GM03348 (cell line): ENCODE measurements at regions not wholly inside any gene's neighbourhood (a gene's known extent, or its start where the extent isn't known, plus 50 kb on each side); places are given as distances from the start of the nearest gene placed in this dataset.

Experiments used
- DNase-seq: peaks from one replicate; pipeline ENCODE4 v3.0.0; 2012; ENCODE audit warnings: low spot score

DNA sequence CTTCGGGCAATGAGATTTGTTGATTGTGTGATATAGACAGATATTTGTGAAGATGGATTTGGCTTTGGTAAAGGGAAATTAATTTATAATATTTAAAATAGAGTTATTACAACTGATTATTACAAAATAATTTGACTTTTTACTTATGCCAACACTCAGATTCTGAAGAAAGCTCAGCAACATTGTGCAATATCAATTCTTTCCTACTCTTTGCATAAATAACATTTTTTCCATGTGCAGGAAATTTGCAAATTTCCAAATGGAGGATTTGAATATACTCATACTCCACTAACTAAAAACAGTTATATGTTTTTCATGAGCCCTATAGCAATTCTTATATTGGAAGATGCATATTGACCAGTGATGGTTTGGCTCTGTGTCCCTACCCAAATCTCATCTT, 676.4 kb upstream of the ADAMTS5 start:
- no peak for DNase-seq

DNA sequence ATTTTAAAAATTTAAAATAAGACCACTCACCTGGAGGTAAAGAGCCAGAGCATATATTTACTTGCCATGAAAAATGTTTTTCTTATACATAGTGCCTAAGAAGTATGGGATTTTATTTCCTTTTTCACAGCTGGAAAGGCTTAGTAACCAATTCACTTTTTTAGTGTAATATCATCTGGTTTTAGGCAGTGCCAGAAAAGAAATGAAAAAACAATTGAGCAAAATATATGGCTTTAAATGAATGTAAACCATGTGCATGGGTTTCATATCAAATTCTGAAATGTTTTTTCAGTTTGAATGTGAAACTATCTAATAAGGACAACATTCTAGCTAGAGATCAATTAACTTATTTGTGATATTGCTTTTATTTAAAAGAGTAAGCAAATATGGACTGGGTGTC, 672.4 kb upstream of the ADAMTS5 start:
- DNase-seq, result no peak

DNA sequence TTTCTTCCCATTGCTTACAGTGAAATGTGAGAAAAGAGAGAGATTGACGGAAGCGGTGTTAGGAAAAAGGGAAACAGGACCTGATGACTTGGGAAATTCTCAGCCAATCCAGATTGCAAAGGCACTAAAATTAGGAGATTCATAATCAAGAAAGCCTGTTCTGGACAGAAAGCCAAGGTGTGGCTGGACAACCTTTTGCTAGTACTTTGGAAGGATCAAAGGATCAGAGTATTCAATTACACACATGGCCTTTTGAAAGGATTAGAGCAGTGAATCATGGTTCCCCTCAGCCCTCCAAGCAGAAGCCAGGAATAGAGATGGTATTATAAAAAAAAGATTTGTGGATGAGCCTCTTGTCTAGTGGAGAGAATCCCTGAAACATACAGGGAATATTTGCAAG, 669.8 kb upstream of the ADAMTS5 start:
- no peak for DNase-seq

DNA sequence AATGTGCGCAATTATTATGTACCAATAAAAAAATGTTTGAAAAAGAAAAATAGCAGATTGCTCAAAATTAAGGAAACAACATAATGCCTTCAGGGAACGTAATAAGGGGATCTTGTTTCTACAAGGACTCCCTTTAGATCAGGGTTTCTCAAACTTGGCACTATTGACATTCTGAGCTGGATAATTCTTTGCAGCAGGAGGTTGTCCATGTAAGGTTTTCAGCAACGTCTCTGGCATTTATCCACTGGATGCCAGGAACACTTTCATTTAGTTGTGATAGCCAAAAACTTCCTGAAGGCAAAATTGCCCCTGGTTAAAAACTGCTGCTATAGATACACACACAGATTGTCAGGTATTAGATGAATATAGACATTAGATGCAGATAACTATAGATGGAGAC, 666.7 kb upstream of the ADAMTS5 start:
- no peak for DNase-seq

DNA sequence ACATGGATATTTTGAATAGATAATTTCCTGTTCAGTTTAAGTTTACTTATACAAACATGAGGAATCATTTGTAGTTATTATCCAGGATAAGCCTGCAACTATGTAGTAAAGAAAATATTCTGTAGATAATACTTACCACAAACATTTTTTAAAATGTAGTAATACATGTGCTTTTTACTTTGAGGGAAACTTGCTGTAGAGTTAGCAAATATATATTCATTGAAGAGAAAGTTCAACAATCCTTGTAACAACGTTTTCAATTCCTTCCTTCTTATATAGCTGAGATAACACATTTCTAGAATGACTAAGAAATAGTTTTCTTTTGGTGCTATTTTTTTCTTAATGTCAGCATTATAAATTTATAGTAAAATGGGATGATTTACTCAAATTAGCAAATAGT, 664.6 kb upstream of the ADAMTS5 start:
- peak; percentile 23 for DNase-seq

DNA sequence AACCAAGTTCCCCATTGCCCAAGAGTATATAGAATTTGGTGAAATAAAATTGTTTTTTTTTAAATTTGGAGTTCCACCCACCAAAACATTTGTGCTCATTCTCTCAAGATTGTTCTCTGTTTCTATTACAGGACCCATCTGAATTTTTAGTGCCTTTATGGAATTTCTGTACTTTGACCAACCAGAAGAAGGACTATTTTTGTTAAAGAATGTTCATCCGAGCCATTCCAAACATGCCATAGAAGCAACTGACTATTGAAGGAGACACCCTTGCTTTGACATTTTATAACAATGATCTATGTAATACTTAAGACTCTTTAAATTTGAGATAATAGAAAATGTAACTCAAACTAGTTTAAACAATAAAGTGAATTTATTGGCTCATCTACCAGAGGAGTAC, 655.7 kb upstream of the ADAMTS5 start:
- DNase-seq, result no peak

DNA sequence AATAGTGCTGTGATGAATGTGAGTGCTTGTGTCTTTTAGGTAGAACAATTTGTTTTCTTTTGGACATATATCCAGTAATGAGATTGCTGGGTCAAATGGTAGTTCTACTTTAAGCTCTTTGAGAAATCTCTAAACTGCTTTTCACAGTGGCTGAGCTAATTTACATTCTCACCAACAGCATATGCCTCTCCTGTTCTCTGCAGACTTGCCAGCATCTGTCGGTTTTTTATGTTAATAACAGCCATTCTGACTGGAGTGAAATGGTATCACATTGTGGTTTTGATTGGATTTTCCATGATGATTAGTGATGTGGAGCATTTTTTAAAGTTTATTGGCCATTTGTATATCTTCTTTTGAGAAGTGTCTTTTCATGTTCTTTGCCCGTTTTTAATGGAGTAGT, 647.3 kb upstream of the ADAMTS5 start:
- DNase-seq, result no peak

DNA sequence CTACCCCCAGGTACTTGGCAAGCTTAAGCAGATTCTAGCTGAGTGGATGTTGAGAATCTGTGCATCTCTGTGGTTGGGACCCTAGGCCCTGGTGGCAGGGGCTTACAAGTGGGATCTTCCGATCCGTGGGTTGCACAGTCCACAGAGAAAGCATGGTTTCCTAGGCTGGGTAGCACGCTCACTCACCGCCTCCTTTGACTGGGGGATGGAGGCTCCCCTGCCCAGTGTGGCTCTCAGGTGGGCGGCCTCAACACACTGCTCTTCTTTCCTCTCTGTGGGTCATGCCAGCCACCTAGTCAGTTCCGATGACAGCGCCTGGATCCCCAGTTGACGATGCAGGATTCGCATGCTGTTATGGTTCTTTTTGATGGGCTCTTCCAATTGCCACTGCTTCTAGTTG, 639.5 kb upstream of the ADAMTS5 start:
- no peak for DNase-seq

DNA sequence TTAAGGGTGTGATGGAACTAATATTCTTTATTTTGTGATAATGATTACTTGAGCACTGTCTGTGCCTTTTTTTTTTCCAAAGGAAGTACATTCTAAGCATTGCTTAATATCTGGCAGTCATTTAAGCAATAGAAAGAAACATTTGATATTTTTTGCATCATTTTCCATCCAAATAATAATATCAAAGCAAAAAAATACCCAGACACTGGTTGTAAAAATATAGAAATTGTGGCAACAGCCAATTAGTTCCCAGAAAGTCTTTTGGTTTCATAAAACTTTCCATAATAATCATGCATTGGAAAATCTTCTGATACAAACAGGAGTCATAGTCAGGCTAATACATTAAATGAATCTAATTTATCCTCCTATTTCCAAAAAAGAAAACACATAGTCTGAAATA, 629.3 kb upstream of the ADAMTS5 start:
- DNase-seq, result no peak

DNA sequence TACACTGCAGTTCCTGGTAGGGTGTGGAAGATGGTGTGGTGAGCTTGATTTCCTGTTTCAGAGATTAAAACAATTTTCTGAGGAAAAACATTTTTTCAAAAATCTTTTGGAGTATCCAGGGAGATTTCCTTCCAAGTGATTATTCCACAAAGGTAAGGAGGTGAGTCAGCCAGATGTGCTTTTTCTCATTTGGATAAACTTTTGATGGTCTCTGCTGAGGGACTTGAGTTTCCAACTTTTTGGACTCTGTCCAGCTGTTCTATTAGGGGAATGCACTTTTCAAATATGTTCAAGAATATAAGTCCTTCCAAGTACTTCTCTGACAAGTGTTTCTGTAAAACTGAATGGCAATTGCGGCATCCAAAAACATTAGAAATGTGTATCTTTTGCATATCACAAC, 628.8 kb upstream of the ADAMTS5 start:
- no peak for DNase-seq

DNA sequence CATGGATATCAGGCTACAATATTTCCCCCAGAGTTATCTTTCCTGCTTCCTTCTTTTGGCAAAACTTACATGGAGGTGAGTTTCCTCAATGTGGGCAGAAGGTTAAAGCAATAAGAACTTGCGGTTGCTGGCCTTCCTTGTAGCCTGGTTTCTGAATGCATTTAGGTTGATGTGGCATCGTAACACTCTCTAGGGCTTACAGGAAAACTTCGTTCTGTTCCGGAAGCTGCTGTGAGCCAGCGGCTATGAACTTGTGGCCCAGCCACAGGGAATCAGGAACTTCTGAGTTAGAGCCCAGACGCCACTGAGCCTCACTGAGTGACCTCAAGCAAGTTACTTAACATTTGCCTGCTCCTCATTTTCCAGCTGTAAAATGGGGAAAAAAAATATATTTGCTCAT, 623.4 kb upstream of the ADAMTS5 start:
- peak; percentile 56 for DNase-seq

DNA sequence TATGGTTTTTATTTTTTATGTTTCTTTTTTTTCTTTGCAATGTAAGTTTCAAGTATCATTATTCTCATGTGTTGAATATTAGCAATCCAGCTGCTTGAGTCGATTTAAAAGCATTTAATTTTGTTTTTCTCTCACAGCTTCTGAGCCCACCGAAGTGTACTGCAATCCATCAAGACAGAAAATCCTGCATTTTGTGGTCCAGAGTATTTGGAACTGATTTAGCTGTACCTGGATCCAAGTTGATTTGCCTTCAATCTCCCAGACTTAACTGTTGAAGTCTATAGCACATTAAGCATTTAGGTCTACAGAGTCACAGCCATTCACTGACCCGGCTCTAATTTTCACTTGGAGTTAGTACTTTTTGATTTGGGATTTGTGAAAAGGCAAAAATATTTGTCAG, 622.9 kb upstream of the ADAMTS5 start:
- no peak for DNase-seq

DNA sequence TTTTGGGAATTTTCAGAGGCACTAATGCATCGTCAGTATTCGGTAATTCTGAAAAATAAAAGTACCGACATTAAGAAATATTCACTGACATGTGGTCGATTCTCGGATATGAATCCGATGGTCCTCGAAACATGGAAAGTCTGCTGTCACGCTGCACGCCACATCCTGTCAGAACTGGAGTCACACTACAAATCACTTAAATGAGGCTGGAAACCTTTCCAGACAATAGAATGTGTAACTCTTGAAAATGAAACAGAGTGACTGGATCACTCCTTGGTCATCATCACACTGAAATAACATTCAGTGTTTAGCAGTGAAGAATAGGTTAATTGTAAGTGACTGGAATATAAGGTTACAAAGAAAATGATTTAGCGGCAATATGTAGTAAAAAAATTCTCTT, 620.1 kb upstream of the ADAMTS5 start:
- DNase-seq, result no peak

DNA sequence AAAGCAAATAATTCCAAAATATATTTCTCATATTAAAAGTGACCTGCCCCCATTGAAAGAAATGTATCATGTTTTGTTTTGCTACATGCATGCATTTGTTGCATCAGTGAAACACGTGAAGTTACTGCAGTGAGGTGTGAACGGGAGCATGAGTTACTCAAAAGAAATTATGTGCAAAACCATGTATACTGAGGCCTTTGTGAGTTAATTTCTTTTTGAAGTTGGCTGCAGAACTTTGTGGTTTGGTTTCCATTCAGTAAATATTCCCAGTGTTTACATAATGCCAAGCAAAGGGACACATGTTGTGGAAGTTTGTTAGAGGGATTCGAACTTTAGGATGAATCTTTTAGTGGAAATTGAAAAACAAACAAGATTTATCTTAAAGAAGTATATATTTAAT, 619.4 kb upstream of the ADAMTS5 start:
- no peak for DNase-seq

DNA sequence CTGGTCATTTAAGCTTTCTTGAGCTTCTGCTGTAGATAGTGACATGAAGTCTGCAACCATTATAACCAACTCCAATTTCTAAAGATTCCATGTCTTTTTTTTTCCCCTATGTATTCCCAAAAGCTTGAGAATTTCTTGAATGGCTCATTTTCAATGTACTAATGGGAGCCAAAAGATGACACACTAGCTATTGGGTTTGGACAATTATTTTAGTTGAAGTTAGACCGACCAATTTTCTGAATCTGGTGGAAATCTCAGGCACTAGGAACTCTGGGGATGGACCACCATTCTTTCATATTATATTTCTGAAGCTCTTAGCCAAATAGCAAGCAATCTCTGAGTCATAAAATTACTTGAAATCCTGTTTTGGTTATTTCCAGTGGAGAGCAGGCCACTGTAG, 617.4 kb upstream of the ADAMTS5 start:
- no peak for DNase-seq

DNA sequence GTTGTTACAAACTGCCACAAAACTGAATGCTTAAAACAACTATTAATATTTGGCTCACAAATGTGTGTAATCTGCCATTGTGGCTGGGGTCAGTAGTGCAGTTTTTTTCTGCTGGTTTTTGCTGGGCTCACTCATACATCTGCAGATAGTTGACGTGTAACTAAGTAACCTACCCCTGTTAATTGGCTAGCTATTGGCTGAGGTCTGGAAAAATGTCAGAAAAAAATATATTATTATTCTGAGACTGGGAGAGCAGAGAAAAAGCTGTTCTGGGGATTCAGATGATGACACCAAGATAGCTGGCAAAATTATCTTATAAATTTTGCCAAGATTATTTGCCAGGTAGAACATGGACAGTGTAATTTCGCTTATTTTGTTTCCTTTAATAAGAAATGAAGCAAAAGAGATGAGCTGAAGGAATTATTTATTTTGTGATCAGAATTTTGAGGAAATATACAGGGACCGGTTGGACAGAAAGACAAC, 616.1 kb upstream of the ADAMTS5 start:
- no peak for DNase-seq

DNA sequence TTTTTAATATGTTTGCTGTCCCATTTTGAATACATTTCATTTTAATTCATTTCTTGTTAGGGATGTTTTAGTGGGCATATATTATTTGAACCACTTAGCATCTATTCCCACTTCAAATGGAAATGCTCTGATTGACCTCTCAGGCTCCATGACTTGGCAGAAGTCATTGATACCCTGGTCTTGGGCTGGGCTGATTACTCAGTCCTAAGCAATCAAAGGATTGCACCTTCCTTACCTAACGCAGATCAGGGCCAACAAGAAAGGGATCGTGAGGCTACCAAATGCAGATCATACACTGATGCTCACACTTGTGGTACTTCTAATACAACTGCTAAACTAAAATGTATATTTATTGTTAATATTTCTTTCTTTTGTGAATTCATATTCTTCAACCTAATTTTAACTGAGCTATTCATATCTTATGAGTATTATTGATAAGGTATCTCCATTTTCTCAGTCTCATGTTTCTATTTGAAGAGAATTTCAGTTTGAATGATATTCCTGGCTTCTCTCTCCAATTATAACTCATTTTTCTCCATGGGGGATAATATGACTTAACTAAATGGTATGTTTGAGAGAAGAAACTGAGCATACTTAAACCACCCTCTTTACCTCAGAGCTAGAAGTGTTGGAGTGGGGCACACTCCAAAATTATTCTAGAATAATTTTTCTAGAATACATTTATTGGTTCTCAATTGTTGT, 615.5 kb upstream of the ADAMTS5 start:
- no peak for DNase-seq

DNA sequence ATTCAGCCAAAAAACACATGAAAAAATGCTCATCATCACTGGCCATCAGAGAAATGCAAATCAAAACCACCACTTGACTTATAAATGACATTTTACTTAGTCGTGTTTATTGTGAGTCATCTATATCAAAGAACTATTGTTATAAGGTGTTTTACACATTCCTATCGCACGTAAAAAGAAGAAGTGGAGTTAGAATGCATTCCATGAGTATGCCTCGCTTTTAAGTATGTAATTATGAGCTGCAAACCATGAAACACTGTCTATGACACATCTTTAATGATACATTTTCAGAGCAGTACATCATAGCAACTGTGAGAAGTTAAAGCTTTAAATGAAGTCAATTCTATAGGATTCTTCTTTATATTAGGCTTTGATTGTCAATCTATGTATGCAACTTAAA, 614.3 kb upstream of the ADAMTS5 start:
- no peak for DNase-seq

DNA sequence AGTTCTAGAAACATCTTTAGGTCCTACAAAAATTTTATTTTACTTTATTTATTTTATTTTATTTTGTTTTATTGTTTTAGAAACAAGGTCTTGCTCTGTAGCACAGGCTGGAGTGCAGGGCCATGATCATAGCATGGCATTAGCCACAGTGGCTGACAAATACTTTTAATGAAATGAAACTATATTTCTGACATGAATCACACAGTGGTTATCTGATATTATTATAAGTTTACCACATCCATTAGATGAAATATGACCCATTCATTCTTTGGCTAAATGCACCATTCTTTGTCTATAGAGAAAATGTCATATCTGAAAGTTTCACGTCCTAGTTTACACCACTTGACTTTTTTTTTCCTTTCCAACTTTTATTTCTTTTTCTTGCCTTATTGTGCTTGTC, 613.4 kb upstream of the ADAMTS5 start:
- DNase-seq, result no peak

DNA sequence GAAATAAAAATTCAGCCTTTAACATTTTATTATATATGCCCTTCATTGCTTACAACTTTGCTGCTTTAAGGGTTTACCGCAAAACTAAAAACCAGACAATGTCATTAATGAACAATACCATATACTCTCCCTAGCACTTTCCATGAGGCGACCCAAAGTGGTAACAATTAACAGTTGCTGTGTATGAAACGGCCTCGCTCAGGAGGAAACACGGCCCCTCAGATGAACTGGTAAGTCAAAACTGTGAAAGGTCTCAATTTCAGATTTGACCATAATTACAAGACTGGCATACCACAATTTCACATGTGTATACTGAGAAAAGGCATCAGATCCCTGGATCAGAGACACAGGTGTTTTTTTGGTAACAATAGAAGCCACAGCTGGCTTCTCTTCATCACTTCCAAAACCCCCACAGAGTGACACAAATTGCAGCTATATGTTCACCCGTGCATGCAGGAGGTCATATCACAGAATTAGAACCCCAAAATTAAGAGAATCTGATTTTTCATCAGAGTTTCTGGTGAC, 611.9 kb upstream of the ADAMTS5 start:
- DNase-seq, result no peak

DNA sequence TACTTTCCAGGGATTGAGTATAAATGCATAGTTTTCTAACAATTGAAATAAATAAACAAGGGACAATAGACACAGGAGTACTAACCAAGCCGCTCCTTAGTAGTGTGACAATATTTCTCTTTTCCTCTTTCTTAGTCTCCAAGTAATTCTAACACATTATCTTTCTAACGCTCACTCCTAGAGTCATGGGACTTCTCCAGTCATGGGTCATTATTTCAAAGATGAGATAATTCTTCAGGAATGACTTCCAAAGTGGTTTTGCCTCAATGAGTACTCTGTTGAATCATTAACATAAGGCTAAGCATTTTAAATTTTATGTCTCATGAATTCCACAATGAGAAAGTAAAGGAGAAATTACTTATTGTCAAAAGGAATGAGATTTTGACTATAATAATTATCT, 605.8 kb upstream of the ADAMTS5 start:
- DNase-seq, result peak; percentile 47

DNA sequence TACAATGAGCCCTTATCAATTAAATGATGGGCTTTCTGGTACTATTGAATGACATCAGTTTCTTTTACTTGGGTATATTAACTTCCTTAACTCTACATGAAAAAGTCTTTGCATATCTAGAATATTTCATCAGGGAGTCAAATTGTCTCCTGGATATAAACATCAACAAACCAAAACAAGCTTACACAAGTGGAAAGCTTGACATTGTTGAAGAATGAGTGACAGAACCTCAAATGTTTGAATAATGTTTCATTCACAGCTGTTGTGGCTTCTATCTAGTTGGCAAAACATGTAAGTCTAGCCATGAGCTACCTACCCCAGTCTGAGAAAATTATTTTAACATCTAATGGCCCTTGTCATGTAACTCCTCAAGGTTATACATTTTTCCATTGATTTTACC, 604.8 kb upstream of the ADAMTS5 start:
- no peak for DNase-seq

DNA sequence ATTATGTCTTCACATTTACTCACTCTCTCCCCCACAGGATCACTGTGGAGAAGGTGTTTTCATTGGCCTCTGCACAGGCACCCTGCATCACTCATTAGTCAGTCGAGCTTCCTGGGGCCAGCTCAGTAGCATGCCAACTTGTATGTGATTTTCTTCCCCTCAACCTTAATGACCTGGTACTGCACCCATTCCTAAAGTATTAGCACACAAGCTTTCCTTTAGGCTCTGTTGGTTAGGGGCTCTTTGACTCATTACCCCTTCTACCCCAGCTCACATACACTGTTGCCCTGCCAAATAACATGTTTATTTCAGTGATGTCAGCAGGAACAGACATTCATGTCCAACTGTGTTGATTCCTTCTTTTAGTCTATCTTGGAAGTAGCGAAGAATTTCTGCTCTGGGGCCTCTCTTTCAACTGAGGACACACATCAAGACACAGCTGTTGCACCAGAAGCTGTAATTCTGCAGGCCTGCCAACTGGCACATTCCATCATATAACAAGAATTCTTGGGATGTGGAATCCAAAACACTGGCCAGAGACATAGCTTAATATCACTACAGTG, 603.5 kb upstream of the ADAMTS5 start:
- peak; percentile 62 for DNase-seq

DNA sequence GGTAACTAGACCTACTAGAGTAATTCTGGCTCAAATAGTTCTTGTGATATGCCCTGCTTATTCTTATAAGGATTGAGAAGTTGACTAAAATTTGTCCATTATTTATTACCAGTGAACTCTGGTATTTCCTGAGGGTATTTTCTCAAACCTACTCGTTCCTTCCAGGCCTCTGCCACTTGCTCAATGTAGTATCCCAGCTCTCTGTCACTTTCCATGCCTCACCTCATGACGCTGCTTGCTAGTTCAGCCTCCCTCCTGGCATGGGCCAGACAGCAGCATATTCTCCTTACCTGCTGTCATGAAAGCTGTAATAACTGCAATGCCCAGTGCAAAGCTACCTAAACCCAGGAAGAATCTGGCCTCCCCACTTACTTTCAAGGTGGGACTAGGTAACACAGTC, 602.9 kb upstream of the ADAMTS5 start:
- no peak for DNase-seq
